ENCODE measurements at regions not wholly inside any gene's neighbourhood (a gene's known extent, or its start where the extent isn't known, plus 50 kb on each side); places are given as distances from the start of the nearest gene placed in this dataset.

- peaks cover 53% of the 10 kb centered on the region for H3K9me3 ChIP-seq (ENCODE audit: control insufficient read depth, insufficient read depth, low read length)
- H3K27ac ChIP-seq (ENCODE audit: low read depth, low read length), result no peak overlapping the region
- no peaks in the 10 kb centered on the region for H3K27me3 ChIP-seq (ENCODE audit: control insufficient read depth, insufficient read depth, low read length)
- H3K4me3 ChIP-seq (ENCODE audit: low read depth, low read length), result no peak overlapping the region
- POLR2A ChIA-PET, result no interaction called here
- DNase-seq (ENCODE audit: low read depth, low spot score), result no peak
- CTCF ChIA-PET, result no interaction called here
- TF ChIP-seq, protein P1, sequence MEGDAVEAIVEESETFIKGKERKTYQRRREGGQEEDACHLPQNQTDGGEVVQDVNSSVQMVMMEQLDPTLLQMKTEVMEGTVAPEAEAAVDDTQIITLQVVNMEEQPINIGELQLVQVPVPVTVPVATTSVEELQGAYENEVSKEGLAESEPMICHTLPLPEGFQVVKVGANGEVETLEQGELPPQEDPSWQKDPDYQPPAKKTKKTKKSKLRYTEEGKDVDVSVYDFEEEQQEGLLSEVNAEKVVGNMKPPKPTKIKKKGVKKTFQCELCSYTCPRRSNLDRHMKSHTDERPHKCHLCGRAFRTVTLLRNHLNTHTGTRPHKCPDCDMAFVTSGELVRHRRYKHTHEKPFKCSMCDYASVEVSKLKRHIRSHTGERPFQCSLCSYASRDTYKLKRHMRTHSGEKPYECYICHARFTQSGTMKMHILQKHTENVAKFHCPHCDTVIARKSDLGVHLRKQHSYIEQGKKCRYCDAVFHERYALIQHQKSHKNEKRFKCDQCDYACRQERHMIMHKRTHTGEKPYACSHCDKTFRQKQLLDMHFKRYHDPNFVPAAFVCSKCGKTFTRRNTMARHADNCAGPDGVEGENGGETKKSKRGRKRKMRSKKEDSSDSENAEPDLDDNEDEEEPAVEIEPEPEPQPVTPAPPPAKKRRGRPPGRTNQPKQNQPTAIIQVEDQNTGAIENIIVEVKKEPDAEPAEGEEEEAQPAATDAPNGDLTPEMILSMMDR (IDR thresholded peaks at IDR 0.05; ENCODE audit: low read depth, low read length), result no peak
Measured at GRCh38 chr16:5643855-5644531, 546.4 kb upstream of the EEF2KMT start.

DNA sequence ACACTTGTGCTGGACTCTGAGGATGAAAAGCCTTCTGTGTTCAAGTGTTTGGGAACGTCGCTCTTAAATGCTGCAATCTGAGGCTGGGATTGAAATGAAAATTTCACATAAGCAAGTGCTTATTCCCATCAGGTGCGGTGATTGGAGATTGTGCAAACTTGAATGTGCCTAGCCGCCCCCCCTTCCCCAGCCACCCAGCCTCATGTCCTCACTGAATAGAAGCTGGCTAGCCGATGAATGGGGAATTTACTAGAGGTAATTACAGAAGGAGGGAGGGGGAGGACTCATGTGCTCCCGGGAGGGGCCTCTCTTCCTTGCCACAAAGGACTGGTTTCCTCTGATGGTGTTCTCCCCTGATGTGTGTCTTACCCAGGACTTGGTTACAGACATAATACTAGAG, 544.8 kb upstream of the EEF2KMT start:
- H3K4me3 ChIP-seq (ENCODE audit: low read depth, low read length), result no peak overlapping the region
- H3K27ac ChIP-seq (ENCODE audit: low read depth, low read length), result no peak overlapping the region
- ChIA-PET POLR2A (no interaction called here), CTCF (no interaction called here)
- peaks cover 47% of the 10 kb centered on the region for H3K9me3 ChIP-seq (ENCODE audit: control insufficient read depth, insufficient read depth, low read length)
- no peaks in the 10 kb centered on the region for H3K27me3 ChIP-seq (ENCODE audit: control insufficient read depth, insufficient read depth, low read length)
- no peak for DNase-seq (ENCODE audit: low read depth, low spot score)
- TF ChIP-seq, protein P1 (IDR thresholded peaks at IDR 0.05; ENCODE audit: low read depth, low read length), result no peak

GRCh38 chr16:5642011-5642410, 544.4 kb upstream of the EEF2KMT start:
- Histone ChIP-seq H3K9me3 (ENCODE audit: control insufficient read depth, insufficient read depth, low read length) (peaks cover 48% of the 10 kb centered on the region), H3K27ac (ENCODE audit: low read depth, low read length) (no peak overlapping the region), H3K27me3 (ENCODE audit: control insufficient read depth, insufficient read depth, low read length) (no peaks in the 10 kb centered on the region), H3K4me3 (ENCODE audit: low read depth, low read length) (no peak overlapping the region)
- ChIA-PET POLR2A (no interaction called here), CTCF (no interaction called here)
- TF ChIP-seq, protein P1 (IDR thresholded peaks at IDR 0.05; ENCODE audit: low read depth, low read length), result no peak
- no peak for DNase-seq (ENCODE audit: low read depth, low spot score)

DNA sequence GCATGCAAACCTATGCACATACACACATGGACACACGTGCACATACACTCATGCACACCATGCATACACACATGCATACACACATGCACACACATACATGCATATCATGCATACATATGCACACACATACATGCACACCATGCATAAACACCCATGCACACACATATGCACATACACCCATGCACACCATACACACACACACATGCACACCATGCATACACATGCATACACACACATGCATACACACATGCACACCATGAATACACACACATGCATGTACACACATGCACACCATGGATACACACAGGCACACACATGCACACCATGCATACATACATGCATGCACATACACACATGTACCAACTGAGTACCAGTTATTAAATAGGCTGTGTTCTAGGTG, 543.3 kb upstream of the EEF2KMT start:
- POLR2A ChIA-PET, result no interaction called here

GRCh38 chr16:5639531-5639930, 541.9 kb upstream of the EEF2KMT start:
- Histone ChIP-seq H3K4me3 (ENCODE audit: low read depth, low read length) (no peak overlapping the region), H3K9me3 (ENCODE audit: control insufficient read depth, insufficient read depth, low read length) (peaks cover 51% of the 10 kb centered on the region), H3K27ac (ENCODE audit: low read depth, low read length) (no peak overlapping the region), H3K27me3 (ENCODE audit: control insufficient read depth, insufficient read depth, low read length) (no peaks in the 10 kb centered on the region)
- TF ChIP-seq, protein P1 (IDR thresholded peaks at IDR 0.05; ENCODE audit: low read depth, low read length), result no peak
- no peak for DNase-seq (ENCODE audit: low read depth, low spot score)
- ChIA-PET CTCF (no interaction called here), POLR2A (no interaction called here)

More for the DNA sequence above, 543.3 kb upstream of the EEF2KMT start:
- Histone ChIP-seq H3K27ac (ENCODE audit: low read depth, low read length) (no peak overlapping the region), H3K9me3 (ENCODE audit: control insufficient read depth, insufficient read depth, low read length) (peaks cover 53% of the 10 kb centered on the region), H3K27me3 (ENCODE audit: control insufficient read depth, insufficient read depth, low read length) (no peaks in the 10 kb centered on the region), H3K4me3 (ENCODE audit: low read depth, low read length) (no peak overlapping the region)
- DNase-seq (ENCODE audit: low read depth, low spot score), result no peak
- CTCF ChIA-PET, result no interaction called here
- TF ChIP-seq, protein P1 (IDR thresholded peaks at IDR 0.05; ENCODE audit: low read depth, low read length), result no peak
